KMS-11 (cell line): ENCODE measurements at regions not wholly inside any gene's neighbourhood (a gene's known extent, or its start where the extent isn't known, plus 50 kb on each side); places are given as distances from the start of the nearest gene placed in this dataset.

Experiments used
- H2AFZ ChIP-seq: fragments of 200-600 bp; sonication (generic); 2 replicates; pipeline ENCODE4 v1.6.1; 2016; ENCODE audit warnings: antibody characterized with exemption, mixed run types, low read depth
- H3K27ac ChIP-seq: fragments of 200-600 bp; sonication (generic); 2 replicates; pipeline ENCODE4 v1.6.1; 2016; ENCODE audit warnings: mild to moderate bottlenecking, mixed run types
- H3K27me3 ChIP-seq: fragments of 200-600 bp; sonication (generic); 2 replicates; pipeline ENCODE4 v1.6.1; 2017; ENCODE audit warnings: mild to moderate bottlenecking, low read depth, mixed run types, moderate library complexity; ENCODE audit not compliant: insufficient read depth
- H3K36me3 ChIP-seq: fragments of 200-600 bp; sonication (generic); 2 replicates; pipeline ENCODE4 v1.6.1; 2017; ENCODE audit warnings: mild to moderate bottlenecking, mixed run types; ENCODE audit not compliant: insufficient read depth
- H3K4me1 ChIP-seq: fragments of 200-600 bp; sonication (generic); 2 replicates; pipeline ENCODE4 v1.6.1; 2016; ENCODE audit warnings: mild to moderate bottlenecking, low read depth, mixed run types; ENCODE audit not compliant: poor library complexity, severe bottlenecking
- H3K4me2 ChIP-seq: fragments of 200-600 bp; sonication (generic); 2 replicates; pipeline ENCODE4 v1.7.0; 2016; ENCODE audit warnings: mild to moderate bottlenecking, mixed run types
- H3K4me3 ChIP-seq: fragments of 200-600 bp; sonication (generic); IDR thresholded peaks from 2 replicates; pipeline ENCODE4 v1.6.1; 2017; ENCODE audit warnings: low read depth, low read length, mixed read lengths; ENCODE audit not compliant: insufficient read depth
- H3K79me2 ChIP-seq: fragments of 200-600 bp; sonication (generic); 2 replicates; pipeline ENCODE4 v1.6.1; 2016; ENCODE audit warnings: low read depth, mixed run types; ENCODE audit not compliant: insufficient read depth
- H3K9ac ChIP-seq: fragments of 200-600 bp; sonication (generic); 2 replicates; pipeline ENCODE4 v1.6.1; 2016; ENCODE audit warnings: mild to moderate bottlenecking, mixed run types
- H4K20me1 ChIP-seq: fragments of 200-600 bp; sonication (generic); 2 replicates; pipeline ENCODE4 v1.6.1; 2016; ENCODE audit warnings: mild to moderate bottlenecking, mixed run types; ENCODE audit not compliant: insufficient read depth
- TF ChIP-seq, protein P1 (sequence below): fragments of 200-600 bp; sonication (generic); conservative IDR thresholded peaks from 2 replicates; pipeline ENCODE4 v1.6.1; 2017; ENCODE audit warnings: low read depth, mild to moderate bottlenecking, antibody characterized with exemption, low read length, moderate library complexity, mixed read lengths

DNA sequence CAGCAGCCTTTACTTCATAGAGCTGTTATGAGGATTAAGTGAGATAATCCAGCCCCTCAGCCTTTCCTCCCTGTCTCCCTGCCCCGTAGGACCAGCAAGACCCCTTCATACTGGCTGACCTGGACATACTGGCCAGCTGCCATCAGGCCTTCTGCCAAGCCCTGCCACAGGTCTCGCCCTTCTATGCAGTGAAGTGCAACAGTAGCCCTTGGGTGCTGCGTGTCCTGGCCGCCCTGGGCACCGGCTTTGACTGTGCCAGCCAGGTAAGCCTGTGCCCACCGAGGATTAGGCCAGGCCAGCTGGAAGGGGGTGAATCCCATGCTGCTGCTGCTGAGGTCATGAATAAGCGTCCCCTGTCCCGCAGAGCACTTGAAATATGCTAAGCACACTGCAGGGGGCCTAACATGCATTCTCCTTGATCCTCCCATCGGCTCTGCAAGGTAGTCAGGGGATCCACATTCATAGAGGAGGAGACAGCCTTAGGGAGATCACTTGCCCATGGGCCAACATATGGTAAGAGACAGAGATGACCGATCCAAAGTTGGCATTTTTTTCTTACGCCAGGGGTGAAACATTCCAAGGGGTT is 73.3 kb upstream of the TINAGL1 start:
- Histone ChIP-seq H2AFZ (no peak overlapping the region), H3K4me1 (peaks cover 22% of the 10 kb centered on the region), H3K4me3 (no peak overlapping the region), H3K27me3 (no peaks in the 10 kb centered on the region), H3K27ac (no peak overlapping the region), H3K9ac (no peak overlapping the region), H3K4me2 (no peak overlapping the region), H3K36me3 (no peaks in the 10 kb centered on the region), H3K79me2 (no peaks in the 10 kb centered on the region), H4K20me1 (no peaks in the 10 kb centered on the region)
- TF ChIP-seq, protein P1, sequence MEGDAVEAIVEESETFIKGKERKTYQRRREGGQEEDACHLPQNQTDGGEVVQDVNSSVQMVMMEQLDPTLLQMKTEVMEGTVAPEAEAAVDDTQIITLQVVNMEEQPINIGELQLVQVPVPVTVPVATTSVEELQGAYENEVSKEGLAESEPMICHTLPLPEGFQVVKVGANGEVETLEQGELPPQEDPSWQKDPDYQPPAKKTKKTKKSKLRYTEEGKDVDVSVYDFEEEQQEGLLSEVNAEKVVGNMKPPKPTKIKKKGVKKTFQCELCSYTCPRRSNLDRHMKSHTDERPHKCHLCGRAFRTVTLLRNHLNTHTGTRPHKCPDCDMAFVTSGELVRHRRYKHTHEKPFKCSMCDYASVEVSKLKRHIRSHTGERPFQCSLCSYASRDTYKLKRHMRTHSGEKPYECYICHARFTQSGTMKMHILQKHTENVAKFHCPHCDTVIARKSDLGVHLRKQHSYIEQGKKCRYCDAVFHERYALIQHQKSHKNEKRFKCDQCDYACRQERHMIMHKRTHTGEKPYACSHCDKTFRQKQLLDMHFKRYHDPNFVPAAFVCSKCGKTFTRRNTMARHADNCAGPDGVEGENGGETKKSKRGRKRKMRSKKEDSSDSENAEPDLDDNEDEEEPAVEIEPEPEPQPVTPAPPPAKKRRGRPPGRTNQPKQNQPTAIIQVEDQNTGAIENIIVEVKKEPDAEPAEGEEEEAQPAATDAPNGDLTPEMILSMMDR = no peak

DNA sequence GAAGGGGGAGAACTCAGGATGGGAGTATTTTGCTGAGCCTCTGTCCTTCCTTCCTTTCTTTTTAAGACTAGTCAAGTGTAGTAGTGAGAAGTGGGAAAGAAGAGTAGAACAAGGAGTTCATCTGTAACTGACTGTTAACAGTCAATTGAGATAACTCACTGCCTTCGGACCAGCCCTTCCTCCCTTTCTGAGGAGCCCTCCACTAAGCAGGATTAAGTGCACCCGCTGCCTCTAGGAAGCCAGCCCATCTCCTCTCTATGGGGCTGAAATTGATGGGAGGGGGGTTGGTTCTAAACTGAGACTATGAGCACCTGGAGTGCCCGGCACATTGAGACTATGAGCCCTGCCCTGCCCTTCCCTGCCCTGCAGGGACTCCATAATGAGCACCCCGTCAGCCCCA is 72.7 kb upstream of the TINAGL1 start:
- H4K20me1 ChIP-seq = no peaks in the 10 kb centered on the region
- H2AFZ ChIP-seq = no peak overlapping the region
- H3K4me1 ChIP-seq = peaks cover 24% of the 10 kb centered on the region
- TF ChIP-seq, protein P1 = no peak
- H3K27me3 ChIP-seq = no peaks in the 10 kb centered on the region
- H3K36me3 ChIP-seq = no peaks in the 10 kb centered on the region
- no peak overlapping the region for H3K4me3 ChIP-seq
- no peak overlapping the region for H3K4me2 ChIP-seq
- no peaks in the 10 kb centered on the region for H3K79me2 ChIP-seq
- H3K9ac ChIP-seq = no peak overlapping the region
- H3K27ac ChIP-seq = no peak overlapping the region

DNA sequence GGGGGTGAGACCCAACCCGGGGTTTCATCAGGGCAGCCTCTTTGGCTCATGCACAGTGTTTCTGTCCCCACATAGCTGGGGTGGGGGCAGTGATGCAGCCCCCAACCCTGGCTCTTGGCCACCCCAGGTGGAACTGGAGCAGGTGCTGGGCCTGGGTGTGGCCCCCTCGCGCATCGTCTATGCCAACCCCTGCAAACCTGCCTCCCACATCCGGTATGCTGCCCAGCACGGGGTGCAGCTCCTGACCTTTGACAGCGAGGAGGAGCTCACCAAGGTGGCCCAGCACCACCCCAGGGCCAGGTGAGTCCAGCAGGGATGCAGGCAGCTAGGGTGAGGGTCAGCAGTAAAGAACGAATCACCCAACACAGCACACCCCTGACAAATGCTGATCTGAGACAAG is 72.3 kb upstream of the TINAGL1 start:
- H3K36me3 ChIP-seq = no peaks in the 10 kb centered on the region
- no peaks in the 10 kb centered on the region for H4K20me1 ChIP-seq
- no peak overlapping the region for H3K9ac ChIP-seq
- TF ChIP-seq, protein P1 = no peak
- no peak overlapping the region for H2AFZ ChIP-seq
- H3K4me1 ChIP-seq = peaks cover 29% of the 10 kb centered on the region
- H3K79me2 ChIP-seq = no peaks in the 10 kb centered on the region
- H3K27me3 ChIP-seq = no peaks in the 10 kb centered on the region
- no peak overlapping the region for H3K27ac ChIP-seq
- H3K4me2 ChIP-seq = no peak overlapping the region
- no peak overlapping the region for H3K4me3 ChIP-seq

DNA sequence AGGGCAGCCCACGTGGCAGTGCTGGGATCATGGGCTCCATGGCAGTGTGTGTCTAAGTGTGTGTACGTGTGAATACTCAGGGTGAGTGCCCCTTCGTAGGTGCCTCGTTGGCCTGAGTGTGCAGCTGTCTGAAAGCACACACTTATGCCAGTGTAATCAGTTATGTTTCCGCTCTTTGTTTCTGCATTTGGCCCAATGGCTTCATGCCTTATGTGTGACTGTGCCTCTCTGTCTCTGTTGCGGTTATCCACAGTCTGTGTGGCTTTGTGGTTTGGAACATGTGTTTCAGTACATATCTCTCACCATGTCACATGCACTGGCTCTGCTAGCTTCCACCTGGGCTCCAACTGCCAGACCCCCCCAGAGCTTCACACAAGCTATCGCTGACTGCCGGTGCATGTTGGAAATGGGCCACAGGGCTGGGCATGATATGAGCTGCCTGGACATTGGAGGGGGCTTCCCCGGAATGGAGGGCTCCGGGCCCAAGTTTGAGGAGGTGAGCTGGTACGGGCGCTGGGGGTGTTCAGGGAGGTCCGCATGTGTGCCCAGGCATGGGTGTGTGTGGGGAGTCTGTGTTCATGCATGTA is 70.3 kb upstream of the TINAGL1 start:
- Histone ChIP-seq H3K4me2 (peak overlapping the region; percentile 64), H3K4me1 (peaks cover 37% of the 10 kb centered on the region), H3K4me3 (no peak overlapping the region), H3K27me3 (no peaks in the 10 kb centered on the region), H3K27ac (peak overlapping the region; percentile 92), H4K20me1 (no peaks in the 10 kb centered on the region), H3K9ac (peak overlapping the region; percentile 74), H3K36me3 (no peaks in the 10 kb centered on the region), H2AFZ (peak overlapping the region; percentile 93), H3K79me2 (no peaks in the 10 kb centered on the region)
- TF ChIP-seq, protein P1 = no peak
